H1 (cell line): ENCODE measurements at regions not wholly inside any gene's neighbourhood (a gene's known extent, or its start where the extent isn't known, plus 50 kb on each side); places are given as distances from the start of the nearest gene placed in this dataset.
A peak's percentile ranks its signal among the peaks of the same experiment; 100 is the strongest.

Source experiments
- CTCF ChIA-PET: fragments of 300-600 bp; sonication (Branson Sonifier 250); formaldehyde crosslinking; loops from one replicate; lab custom pipeline; 2021; ENCODE audit not compliant: partially characterized antibody; lab: Charles Lee
- POLR2A ChIA-PET: fragments of 300-600 bp; sonication (Branson Sonifier 250); formaldehyde crosslinking; loops from one replicate; lab custom pipeline; 2021; ENCODE audit warnings: inconsistent platforms; ENCODE audit not compliant: partially characterized antibody; lab: Charles Lee
- DNase-seq, 2 experiments: peaks; one replicate each; pipeline versions ENCODE4 v3.0.0 to v3.0.0-alpha.2; 2010 to 2022; ENCODE audit warnings: low spot score in 2 of 2, low read depth in 1 of 2, mixed read lengths in 1 of 2
- FAIRE-seq: peaks from 2 replicates; lab custom pipeline; 2011; peaks lifted over from hg19 to GRCh38; lab: Jason Lieb, UNC
- H2AFZ ChIP-seq: 2 replicates; pipeline ENCODE4 v1.8.1; 2012; ENCODE audit warnings: low read length, inconsistent platforms
- H2AK5ac ChIP-seq: 2 replicates; pipeline ENCODE4 v1.6.1; 2013; ENCODE audit warnings: low read depth, low read length
- H2BK120ac ChIP-seq: replicated peaks from 2 replicates; pipeline ENCODE3; 2013; ENCODE audit warnings: low read depth, low read length, inconsistent platforms
- H2BK12ac ChIP-seq: 2 replicates; pipeline ENCODE4 v1.6.1; 2013; ENCODE audit warnings: low read depth, low read length
- H2BK15ac ChIP-seq: 2 replicates; pipeline ENCODE4 v1.6.1; 2013; ENCODE audit warnings: low read length
- H2BK20ac ChIP-seq: 2 replicates; pipeline ENCODE4 v1.6.1; 2013; ENCODE audit warnings: low read length
- H2BK5ac ChIP-seq: 2 replicates; pipeline ENCODE4 v1.6.1; 2013; ENCODE audit warnings: low read depth, low read length
- H3K14ac ChIP-seq: 2 replicates; pipeline ENCODE4 v1.6.1; 2013; ENCODE audit warnings: inconsistent platforms; ENCODE audit not compliant: insufficient read length
- H3K18ac ChIP-seq: 2 replicates; pipeline ENCODE4 v1.6.1; 2013; ENCODE audit warnings: low read length; ENCODE audit errors: extremely low read depth
- H3K23ac ChIP-seq: 2 replicates; pipeline ENCODE4 v1.6.1; 2013; ENCODE audit warnings: inconsistent platforms; ENCODE audit not compliant: insufficient read length
- H3K23me2 ChIP-seq: 2 replicates; pipeline ENCODE4 v1.6.1; 2013; ENCODE audit warnings: low read depth, low read length
- H3K27ac ChIP-seq: 2 replicates; pipeline ENCODE4 v1.6.1; 2011; ENCODE audit warnings: low read depth, low read length, inconsistent platforms
- H3K27me3 ChIP-seq, 4 experiments: replicated peaks in 1 of 4; 1 replicate in 1 of 4; 2 replicates in 3 of 4; pipeline versions ENCODE4 v1.6.1 to v1.8.1; 2011 to 2013; ENCODE audit warnings: low read length in 3 of 4, mild to moderate bottlenecking in 3 of 4, inconsistent platforms in 2 of 4, mixed read lengths in 2 of 4, moderate library complexity in 1 of 4; ENCODE audit not compliant: control insufficient read depth in 3 of 4, insufficient read depth in 3 of 4; ENCODE audit errors: extremely low read depth in 1 of 4
- H3K36me3 ChIP-seq, 4 experiments: 2 replicates each; pipeline versions ENCODE4 v1.6.1 to v1.8.1; 2011 to 2013; ENCODE audit warnings: mild to moderate bottlenecking in 4 of 4, low read length in 3 of 4, moderate library complexity in 2 of 4, control low read depth in 1 of 4, inconsistent platforms in 1 of 4; ENCODE audit not compliant: insufficient read depth in 4 of 4, control insufficient read depth in 2 of 4
- H3K4ac ChIP-seq: replicated peaks from 2 replicates; pipeline ENCODE3; 2013; ENCODE audit warnings: low read length, low read depth, mixed read lengths, inconsistent platforms; ENCODE audit not compliant: insufficient read length
- H3K4me1 ChIP-seq, 4 experiments: replicated peaks in 1 of 4; 1 replicate in 1 of 4; 2 replicates in 3 of 4; pipeline versions ENCODE4 v1.6.1 to v1.8.1; 2011 to 2013; ENCODE audit warnings: low read length in 3 of 4, inconsistent platforms in 2 of 4, mixed read lengths in 1 of 4; ENCODE audit not compliant: insufficient read depth in 4 of 4, control insufficient read depth in 3 of 4
- H3K4me2 ChIP-seq, 2 experiments: 2 replicates each; pipeline versions ENCODE4 v1.6.1 to v1.8.1; 2011 to 2013; ENCODE audit warnings: low read depth in 2 of 2, low read length in 2 of 2, control low read depth in 1 of 2, inconsistent platforms in 1 of 2, mild to moderate bottlenecking in 1 of 2; ENCODE audit not compliant: insufficient read depth in 1 of 2
- H3K4me3 ChIP-seq, 4 experiments: fragments of 200-600, 300-600 bp in 1 of 4; sonication (generic), shearing (Covaris generic), sonication (Bioruptor Twin) in 1 of 4; 2 replicates each; pipeline versions ENCODE4 v1.5.1 to v1.8.1; 2011 to 2016; ENCODE audit warnings: low read length in 4 of 4, low read depth in 3 of 4, control low read depth in 2 of 4, inconsistent platforms in 2 of 4, mild to moderate bottlenecking in 2 of 4, mixed read lengths in 1 of 4, moderate library complexity in 1 of 4; ENCODE audit not compliant: insufficient read depth in 2 of 4; ENCODE audit errors: extremely low read depth in 1 of 4
- H3K56ac ChIP-seq: replicated peaks from 2 replicates; pipeline ENCODE3; 2013; ENCODE audit warnings: low read depth, mild to moderate bottlenecking, mixed read lengths, low read length, inconsistent platforms; ENCODE audit not compliant: insufficient read length
- H3K79me1 ChIP-seq: 2 replicates; pipeline ENCODE4 v1.6.1; 2013; ENCODE audit warnings: low read depth, low read length, control low read depth
- H3K79me2 ChIP-seq, 2 experiments: 2 replicates each; pipeline versions ENCODE4 v1.6.1 to v1.8.1; 2012 to 2013; ENCODE audit warnings: low read length in 2 of 2, mild to moderate bottlenecking in 2 of 2, inconsistent platforms in 1 of 2; ENCODE audit not compliant: insufficient read depth in 2 of 2, control insufficient read depth in 1 of 2
- H3K9ac ChIP-seq, 4 experiments: replicated peaks in 1 of 4; 1 replicate in 1 of 4; 2 replicates in 3 of 4; pipeline versions ENCODE4 v1.6.1 to v1.8.1; 2011 to 2013; ENCODE audit warnings: low read depth in 3 of 4, low read length in 3 of 4, control low read depth in 2 of 4, mild to moderate bottlenecking in 2 of 4, moderate library complexity in 2 of 4, inconsistent platforms in 1 of 4; ENCODE audit errors: extremely low read depth in 1 of 4
- H3K9me3 ChIP-seq, 2 experiments: 2 replicates each; pipeline versions ENCODE4 v1.6.1 to v1.8.1; 2012 to 2013; ENCODE audit warnings: mild to moderate bottlenecking in 2 of 2, moderate library complexity in 2 of 2, control low read depth in 1 of 2, inconsistent platforms in 1 of 2, low read depth in 1 of 2, low read length in 1 of 2, mixed read lengths in 1 of 2; ENCODE audit not compliant: insufficient read depth in 2 of 2
- H4K20me1 ChIP-seq, 2 experiments: replicated peaks in 1 of 2; 2 replicates each; pipeline versions ENCODE3 to v1.8.1; 2011 to 2013; ENCODE audit warnings: inconsistent platforms in 2 of 2, low read length in 2 of 2, mild to moderate bottlenecking in 1 of 2; ENCODE audit not compliant: insufficient read depth in 2 of 2, control insufficient read depth in 1 of 2
- H4K5ac ChIP-seq: 2 replicates; pipeline ENCODE4 v1.6.1; 2013; ENCODE audit warnings: low read length, low read depth, mixed read lengths, inconsistent platforms; ENCODE audit not compliant: insufficient read length
- H4K8ac ChIP-seq: 2 replicates; pipeline ENCODE4 v1.8.0; 2013; ENCODE audit warnings: mild to moderate bottlenecking, moderate library complexity, low read length, inconsistent platforms; ENCODE audit not compliant: insufficient read depth; ENCODE audit errors: extremely low read depth
- H4K91ac ChIP-seq: replicated peaks from 2 replicates; pipeline ENCODE3; 2013; ENCODE audit warnings: low read length, mixed read lengths, inconsistent platforms; ENCODE audit not compliant: insufficient read length
- BCL11A ChIP-seq, 2 experiments: IDR thresholded peaks; one replicate each; pipeline ENCODE4 v1.6.1; 2011; ENCODE audit warnings: low read depth in 2 of 2, low read length in 2 of 2, mild to moderate bottlenecking in 2 of 2
- CEBPB ChIP-seq: IDR thresholded peaks from 2 replicates; pipeline ENCODE4 v1.6.1; 2012; ENCODE audit warnings: low read depth, low read length
- CTBP2 ChIP-seq: IDR thresholded peaks from 2 replicates; pipeline ENCODE4 v1.7.0; 2011; ENCODE audit warnings: borderline replicate concordance, mild to moderate bottlenecking, moderate library complexity, mixed read lengths, low read length; ENCODE audit not compliant: insufficient read depth, insufficient read length
- EP300 ChIP-seq, 2 experiments: IDR thresholded peaks; 1 replicate in 1 of 2; 2 replicates in 1 of 2; pipeline ENCODE4 v1.6.1; 2011 to 2012; ENCODE audit warnings: low read depth in 2 of 2, low read length in 2 of 2, mild to moderate bottlenecking in 2 of 2, borderline replicate concordance in 1 of 2, inconsistent platforms in 1 of 2, moderate library complexity in 1 of 2
- JUN ChIP-seq: IDR thresholded peaks from 2 replicates; pipeline ENCODE4 v1.6.1; 2011; ENCODE audit warnings: low read depth, mild to moderate bottlenecking, improper control_type of control experiment, low read length
- KDM1A ChIP-seq: fragments of 200-600, 300-600 bp; sonication (generic); IDR thresholded peaks from 2 replicates; pipeline ENCODE4 v1.7.1; 2016; ENCODE audit warnings: mild to moderate bottlenecking, low read length, borderline replicate concordance
- RBBP5 ChIP-seq: IDR thresholded peaks from 2 replicates; pipeline ENCODE4 v1.7.1; 2012; ENCODE audit warnings: low read depth, mild to moderate bottlenecking, inconsistent platforms, low read length, moderate library complexity, borderline replicate concordance
- SIX5 ChIP-seq: IDR thresholded peaks from 2 replicates; pipeline ENCODE4 v1.6.1; 2011; ENCODE audit warnings: mild to moderate bottlenecking, low read depth, low read length
- SP1 ChIP-seq: IDR thresholded peaks from 2 replicates; pipeline ENCODE4 v1.6.1; 2011; ENCODE audit warnings: low read depth, low read length
- TAF1 ChIP-seq: IDR thresholded peaks from 2 replicates; pipeline ENCODE4 v1.6.1; 2011; ENCODE audit warnings: mild to moderate bottlenecking, low read depth, low read length
- TEAD4 ChIP-seq: IDR thresholded peaks from 2 replicates; pipeline ENCODE4 v1.6.1; 2012; ENCODE audit warnings: low read depth, low read length, inconsistent platforms, mixed read lengths
- ZNF274 ChIP-seq: IDR thresholded peaks from 2 replicates; pipeline ENCODE4 v1.7.0; 2012; ENCODE audit warnings: low read length, borderline replicate concordance; ENCODE audit errors: extremely low read depth
- WGBS, 2 experiments: shearing (Covaris generic) in 1 of 2; methylation state at CpG; one replicate each; pipeline versions ENCODE4 v1.1.6 to v1.1.7; 2013 to 2015; ENCODE audit warnings: low lambda C conversion rate in 2 of 2, mixed read lengths in 2 of 2, inconsistent platforms in 1 of 2, low coverage in 1 of 2, missing lambda C conversion rate in 1 of 2; ENCODE audit not compliant: insufficient replicate concordance in 2 of 2, insufficient coverage in 1 of 2, insufficient read length in 1 of 2; ENCODE audit errors: extremely low coverage in 1 of 2, missing lambda C conversion rate in 1 of 2; 5-methylcytosine and 5-hydroxymethylcytosine counted together
- TF ChIP-seq, protein P1 (sequence below): IDR thresholded peaks from 2 replicates; pipeline ENCODE4 v1.6.1; 2011; ENCODE audit warnings: low read depth, mild to moderate bottlenecking, low read length; ENCODE audit not compliant: insufficient read depth
- TF ChIP-seq, protein P2 (sequence below): IDR thresholded peaks from 2 replicates; pipeline ENCODE4 v1.6.1; 2011; ENCODE audit warnings: low read length, improper control_type of control experiment

DNA sequence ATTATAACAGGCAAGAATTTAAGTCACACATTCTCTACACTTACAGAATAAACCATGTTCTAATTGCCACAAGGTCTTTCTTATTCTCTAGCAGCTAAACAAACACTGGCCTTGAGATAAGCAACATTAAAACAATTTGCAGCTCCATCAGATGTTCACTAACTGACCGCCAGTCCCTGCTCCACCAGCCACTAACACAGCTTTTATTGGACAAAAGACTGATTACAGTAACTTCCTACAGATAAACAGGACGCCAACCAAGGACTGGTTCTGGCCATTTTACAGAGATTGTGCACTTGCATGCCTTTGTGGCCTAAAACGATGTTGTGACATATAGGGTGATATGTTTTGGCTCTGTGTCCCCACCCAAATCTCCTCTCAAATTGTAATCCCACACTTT, 388.9 kb upstream of the LRRC4C start:
- no peak overlapping the region for H2BK20ac ChIP-seq
- H3K27ac ChIP-seq = no peak overlapping the region
- no peak overlapping the region for H3K9ac ChIP-seq
- no peak overlapping the region for H2AK5ac ChIP-seq
- H3K23me2 ChIP-seq = no peaks in the 10 kb centered on the region; the same call in 1 of the 2 replicates
- H4K8ac ChIP-seq = no peak overlapping the region
- H3K4ac ChIP-seq = no peak overlapping the region
- H4K91ac ChIP-seq = no peak overlapping the region
- H3K79me2 ChIP-seq = no peaks in the 10 kb centered on the region
- no peaks in the 10 kb centered on the region for H3K79me1 ChIP-seq
- POLR2A ChIA-PET = no interaction called here
- no peak overlapping the region for H3K4me2 ChIP-seq
- CTCF ChIA-PET = no interaction called here
- FAIRE-seq = no peak
- no peak overlapping the region for H3K14ac ChIP-seq
- H3K23ac ChIP-seq = no peak overlapping the region
- no peak overlapping the region for H3K4me3 ChIP-seq
- no peaks in the 10 kb centered on the region for H3K27me3 ChIP-seq
- H3K36me3 ChIP-seq = no peaks in the 10 kb centered on the region
- H3K18ac ChIP-seq = no peak overlapping the region
- no peak for DNase-seq
- no peak overlapping the region for H2BK5ac ChIP-seq
- peak overlapping the region; percentile 80; the same call in 1 of the 2 replicates for H2AFZ ChIP-seq
- no peak overlapping the region for H4K5ac ChIP-seq
- H2BK120ac ChIP-seq = no peak overlapping the region
- H2BK12ac ChIP-seq = no peak overlapping the region
- no peaks in the 10 kb centered on the region for H4K20me1 ChIP-seq
- no peaks in the 10 kb centered on the region for H3K4me1 ChIP-seq
- WGBS, 2 experiments = 94% methylated on average over 3 of the region's 3 CpGs; no CpG with 5 or more reads in 1 of the 2 experiments
- H3K9me3 ChIP-seq = no peaks in the 10 kb centered on the region
- no peak overlapping the region for H3K56ac ChIP-seq
- H2BK15ac ChIP-seq = no peak overlapping the region
- TF ChIP-seq, protein P1, sequence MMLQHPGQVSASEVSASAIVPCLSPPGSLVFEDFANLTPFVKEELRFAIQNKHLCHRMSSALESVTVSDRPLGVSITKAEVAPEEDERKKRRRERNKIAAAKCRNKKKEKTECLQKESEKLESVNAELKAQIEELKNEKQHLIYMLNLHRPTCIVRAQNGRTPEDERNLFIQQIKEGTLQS = no peak
- TF ChIP-seq SIX5 (no peak), RBBP5 (no peak), EP300 (IDR thresholded peaks at IDR 0.05; ENCODE audit: borderline replicate concordance in 1 of 2, low read depth in 2 of 2, low read length in 2 of 2) (no peak), CEBPB (no peak), BCL11A (IDR thresholded peaks at IDR 0.05; ENCODE audit: low read depth in 2 of 2, low read length in 2 of 2) (no peak), ZNF274 (no peak), KDM1A (no peak), CTBP2 (no peak), JUN (no peak), TAF1 (no peak), SP1 (no peak), TEAD4 (no peak)
- TF ChIP-seq, protein P2, sequence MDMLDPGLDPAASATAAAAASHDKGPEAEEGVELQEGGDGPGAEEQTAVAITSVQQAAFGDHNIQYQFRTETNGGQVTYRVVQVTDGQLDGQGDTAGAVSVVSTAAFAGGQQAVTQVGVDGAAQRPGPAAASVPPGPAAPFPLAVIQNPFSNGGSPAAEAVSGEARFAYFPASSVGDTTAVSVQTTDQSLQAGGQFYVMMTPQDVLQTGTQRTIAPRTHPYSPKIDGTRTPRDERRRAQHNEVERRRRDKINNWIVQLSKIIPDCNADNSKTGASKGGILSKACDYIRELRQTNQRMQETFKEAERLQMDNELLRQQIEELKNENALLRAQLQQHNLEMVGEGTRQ = no peak
